Loucy (cell line): ENCODE measurements at regions not wholly inside any gene's neighbourhood (a gene's known extent, or its start where the extent isn't known, plus 50 kb on each side); places are given as distances from the start of the nearest gene placed in this dataset.

Source experiments
- H2AFZ ChIP-seq: fragments of 200-600 bp; sonication (generic); 2 replicates; pipeline ENCODE4 v1.6.0; 2016; ENCODE audit warnings: antibody characterized with exemption, mild to moderate bottlenecking, low read length, moderate library complexity
- H3F3A ChIP-seq: fragments of 200-600 bp; 2 replicates; pipeline ENCODE4 v1.6.0; 2016; ENCODE audit warnings: antibody characterized with exemption, low read depth, mild to moderate bottlenecking
- H3K27me3 ChIP-seq: fragments of 200-600 bp; sonication (generic); 2 replicates; pipeline ENCODE4 v1.6.1; 2014; ENCODE audit warnings: low read length, mild to moderate bottlenecking; ENCODE audit not compliant: insufficient read depth, poor library complexity, severe bottlenecking
- H3K36me3 ChIP-seq: fragments of 200-600 bp; sonication (generic); 2 replicates; pipeline ENCODE4 v1.6.1; 2016; ENCODE audit warnings: low read length; ENCODE audit not compliant: insufficient read depth
- H3K4me1 ChIP-seq: fragments of 200-600 bp; sonication (generic); 2 replicates; pipeline ENCODE4 v1.5.1; 2014; ENCODE audit warnings: low read length, mild to moderate bottlenecking; ENCODE audit not compliant: insufficient read depth, poor library complexity, severe bottlenecking
- H3K4me2 ChIP-seq: fragments of 200-600 bp; sonication (generic); 2 replicates; pipeline ENCODE4 v1.6.0; 2014; ENCODE audit warnings: antibody characterized with exemption, low read length, low read depth, mild to moderate bottlenecking; ENCODE audit not compliant: poor library complexity, severe bottlenecking
- H3K4me3 ChIP-seq: fragments of 200-600 bp; sonication (generic); 2 replicates; pipeline ENCODE4 v1.5.1; 2014; ENCODE audit warnings: low read length, mild to moderate bottlenecking, mixed read lengths; ENCODE audit not compliant: poor library complexity, severe bottlenecking
- H3K79me2 ChIP-seq: fragments of 200-600 bp; sonication (generic); 2 replicates; pipeline ENCODE4 v1.6.1; 2014; ENCODE audit warnings: low read length; ENCODE audit not compliant: insufficient read depth
- H3K9ac ChIP-seq: fragments of 200-600 bp; sonication (generic); 2 replicates; pipeline ENCODE4 v1.6.0; 2014; ENCODE audit warnings: mild to moderate bottlenecking, low read depth, low read length, moderate library complexity; ENCODE audit not compliant: poor library complexity, severe bottlenecking
- H3K9me2 ChIP-seq: fragments of 200-600 bp; sonication (generic); replicated peaks from 2 replicates; pipeline ENCODE4 v1.6.1; 2016; ENCODE audit warnings: low read depth, low read length, mixed read lengths
- H3K9me3 ChIP-seq: fragments of 200-600 bp; sonication (generic); 2 replicates; pipeline ENCODE4 v1.6.1; 2014; ENCODE audit warnings: mild to moderate bottlenecking, antibody characterized with exemption, low read length, low read depth; ENCODE audit not compliant: insufficient read depth
- H4K20me1 ChIP-seq: fragments of 200-600 bp; sonication (generic); 2 replicates; pipeline ENCODE4 v1.6.0; 2014; ENCODE audit warnings: antibody characterized with exemption, low read length, mild to moderate bottlenecking; ENCODE audit not compliant: insufficient read depth, poor library complexity, severe bottlenecking
- EZH2phosphoT487 ChIP-seq: fragments of 200-600 bp; IDR thresholded peaks from 2 replicates; pipeline ENCODE4 v1.6.1; 2018; ENCODE audit warnings: antibody characterized with exemption, mild to moderate bottlenecking, moderate library complexity, borderline replicate concordance
- TF ChIP-seq, protein P1 (sequence below): fragments of 200-600 bp; sonication (generic); conservative IDR thresholded peaks from 2 replicates; pipeline ENCODE4 v1.5.1; 2014; ENCODE audit warnings: mild to moderate bottlenecking, antibody characterized with exemption, low read length

DNA sequence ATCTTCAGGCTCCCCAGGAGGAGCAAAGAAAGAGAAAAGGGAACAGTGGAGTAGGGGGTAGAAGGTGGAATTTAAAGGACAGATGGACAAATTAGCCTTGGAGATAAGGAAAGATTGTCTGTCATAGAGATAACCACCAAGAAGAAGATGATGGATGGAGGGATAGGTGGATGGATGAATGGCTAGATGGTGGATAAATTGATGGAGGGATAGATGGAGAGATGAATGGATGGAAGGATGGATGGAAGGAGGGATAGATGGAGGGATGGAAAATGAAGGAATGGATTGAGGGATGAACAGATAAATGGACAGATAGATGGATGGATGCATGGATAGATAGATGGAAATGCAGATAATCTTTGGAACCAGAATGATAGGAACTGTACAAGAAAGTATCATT, 102.8 kb downstream of the TNFAIP3 start:
- Histone ChIP-seq H3K4me3 (no peak overlapping the region), H3K9me3 (no peaks in the 10 kb centered on the region), H3K4me1 (peaks cover 28% of the 10 kb centered on the region), H3K27me3 (no peaks in the 10 kb centered on the region), H3K9ac (no peak overlapping the region), H4K20me1 (no peaks in the 10 kb centered on the region), H3K9me2 (no peaks in the 10 kb centered on the region), H3F3A (no peaks in the 10 kb centered on the region), H3K79me2 (no peaks in the 10 kb centered on the region), H3K4me2 (no peak overlapping the region), H3K36me3 (no peaks in the 10 kb centered on the region), H2AFZ (no peak overlapping the region)
- TF ChIP-seq, protein P1, sequence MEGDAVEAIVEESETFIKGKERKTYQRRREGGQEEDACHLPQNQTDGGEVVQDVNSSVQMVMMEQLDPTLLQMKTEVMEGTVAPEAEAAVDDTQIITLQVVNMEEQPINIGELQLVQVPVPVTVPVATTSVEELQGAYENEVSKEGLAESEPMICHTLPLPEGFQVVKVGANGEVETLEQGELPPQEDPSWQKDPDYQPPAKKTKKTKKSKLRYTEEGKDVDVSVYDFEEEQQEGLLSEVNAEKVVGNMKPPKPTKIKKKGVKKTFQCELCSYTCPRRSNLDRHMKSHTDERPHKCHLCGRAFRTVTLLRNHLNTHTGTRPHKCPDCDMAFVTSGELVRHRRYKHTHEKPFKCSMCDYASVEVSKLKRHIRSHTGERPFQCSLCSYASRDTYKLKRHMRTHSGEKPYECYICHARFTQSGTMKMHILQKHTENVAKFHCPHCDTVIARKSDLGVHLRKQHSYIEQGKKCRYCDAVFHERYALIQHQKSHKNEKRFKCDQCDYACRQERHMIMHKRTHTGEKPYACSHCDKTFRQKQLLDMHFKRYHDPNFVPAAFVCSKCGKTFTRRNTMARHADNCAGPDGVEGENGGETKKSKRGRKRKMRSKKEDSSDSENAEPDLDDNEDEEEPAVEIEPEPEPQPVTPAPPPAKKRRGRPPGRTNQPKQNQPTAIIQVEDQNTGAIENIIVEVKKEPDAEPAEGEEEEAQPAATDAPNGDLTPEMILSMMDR = no peak
- TF ChIP-seq EZH2phosphoT487 = no peak

DNA sequence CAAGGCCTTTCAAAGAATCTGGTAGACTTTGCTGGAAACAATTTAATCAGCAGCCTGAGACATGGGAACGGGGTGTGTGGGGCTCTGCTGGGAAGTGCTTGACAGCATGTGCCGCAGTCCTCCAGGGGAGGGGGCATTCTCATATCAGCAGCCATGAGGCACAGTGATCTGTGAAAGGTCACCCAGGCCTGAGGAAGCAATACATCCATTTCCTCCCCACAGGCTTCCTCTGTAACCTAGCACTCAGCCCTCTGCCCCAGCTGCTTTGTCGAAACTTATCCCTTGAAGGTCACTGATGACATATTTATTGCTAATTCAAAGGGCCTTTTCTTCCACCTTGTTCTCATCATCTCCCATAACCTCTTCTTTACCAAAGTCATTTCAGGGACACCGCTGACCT, 103.3 kb downstream of the TNFAIP3 start:
- Histone ChIP-seq H3K4me3 (no peak overlapping the region), H3K9ac (no peak overlapping the region), H3K9me2 (no peaks in the 10 kb centered on the region), H2AFZ (no peak overlapping the region), H3K27me3 (no peaks in the 10 kb centered on the region), H3K4me2 (no peak overlapping the region), H3F3A (no peaks in the 10 kb centered on the region), H3K79me2 (no peaks in the 10 kb centered on the region), H3K36me3 (no peaks in the 10 kb centered on the region), H4K20me1 (no peaks in the 10 kb centered on the region), H3K4me1 (peaks cover 33% of the 10 kb centered on the region), H3K9me3 (no peaks in the 10 kb centered on the region)
- TF ChIP-seq, protein P1 = no peak

DNA sequence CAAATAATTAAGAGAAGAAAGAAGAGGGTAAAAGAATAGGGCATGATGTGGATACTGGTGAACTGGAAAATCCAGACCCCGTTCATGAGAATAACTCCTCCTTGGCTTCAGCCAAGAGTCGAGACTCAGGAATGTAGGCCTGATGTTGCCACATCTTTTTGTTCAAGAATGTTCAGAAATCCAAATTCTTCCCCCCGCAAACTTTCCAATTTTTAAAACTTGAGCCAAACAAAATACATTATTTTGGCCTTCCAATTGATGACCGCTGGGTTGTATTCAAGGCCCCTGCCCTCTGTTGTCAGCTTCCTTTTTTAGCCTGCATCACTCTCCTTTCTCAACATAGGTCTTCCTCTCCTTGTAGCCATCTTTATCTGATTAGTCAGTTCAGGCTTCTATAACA, 106.1 kb downstream of the TNFAIP3 start:
- H3K79me2 ChIP-seq = no peaks in the 10 kb centered on the region
- H3K36me3 ChIP-seq = no peaks in the 10 kb centered on the region
- H3K9me3 ChIP-seq = no peaks in the 10 kb centered on the region
- H3K9ac ChIP-seq = no peak overlapping the region
- H3K4me1 ChIP-seq = peaks cover 38% of the 10 kb centered on the region
- H3K27me3 ChIP-seq = no peaks in the 10 kb centered on the region
- no peak overlapping the region for H3K4me3 ChIP-seq
- no peaks in the 10 kb centered on the region for H3F3A ChIP-seq
- H2AFZ ChIP-seq = no peak overlapping the region
- no peak for TF ChIP-seq EZH2phosphoT487
- TF ChIP-seq, protein P1 = no peak
- H4K20me1 ChIP-seq = no peaks in the 10 kb centered on the region
- no peaks in the 10 kb centered on the region for H3K9me2 ChIP-seq
- no peak overlapping the region for H3K4me2 ChIP-seq
